ENCODE measurements at regions not wholly inside any gene's neighbourhood (a gene's known extent, or its start where the extent isn't known, plus 50 kb on each side); places are given as distances from the start of the nearest gene placed in this dataset.

DNA sequence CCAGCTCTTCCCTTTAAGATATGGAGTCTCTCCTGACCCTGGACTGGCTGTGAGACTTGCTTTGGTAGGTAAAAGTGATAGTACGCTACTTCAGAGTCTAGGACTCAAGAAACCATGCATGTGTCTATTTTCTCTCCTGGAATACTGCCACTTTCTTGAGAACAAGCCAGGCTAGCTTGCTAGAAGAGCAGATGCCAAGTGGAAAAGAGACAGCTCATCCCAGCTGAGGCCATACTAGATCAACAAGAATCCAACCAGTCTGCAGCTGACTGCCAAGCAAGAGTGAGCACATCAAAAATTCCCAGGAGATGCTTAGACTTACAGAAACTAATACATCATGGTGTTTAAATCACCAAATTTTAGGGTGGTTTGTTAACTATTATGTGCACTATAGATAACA lies 208.3 kb upstream of the RBMS3 start:
- TF ChIP-seq, protein P1, sequence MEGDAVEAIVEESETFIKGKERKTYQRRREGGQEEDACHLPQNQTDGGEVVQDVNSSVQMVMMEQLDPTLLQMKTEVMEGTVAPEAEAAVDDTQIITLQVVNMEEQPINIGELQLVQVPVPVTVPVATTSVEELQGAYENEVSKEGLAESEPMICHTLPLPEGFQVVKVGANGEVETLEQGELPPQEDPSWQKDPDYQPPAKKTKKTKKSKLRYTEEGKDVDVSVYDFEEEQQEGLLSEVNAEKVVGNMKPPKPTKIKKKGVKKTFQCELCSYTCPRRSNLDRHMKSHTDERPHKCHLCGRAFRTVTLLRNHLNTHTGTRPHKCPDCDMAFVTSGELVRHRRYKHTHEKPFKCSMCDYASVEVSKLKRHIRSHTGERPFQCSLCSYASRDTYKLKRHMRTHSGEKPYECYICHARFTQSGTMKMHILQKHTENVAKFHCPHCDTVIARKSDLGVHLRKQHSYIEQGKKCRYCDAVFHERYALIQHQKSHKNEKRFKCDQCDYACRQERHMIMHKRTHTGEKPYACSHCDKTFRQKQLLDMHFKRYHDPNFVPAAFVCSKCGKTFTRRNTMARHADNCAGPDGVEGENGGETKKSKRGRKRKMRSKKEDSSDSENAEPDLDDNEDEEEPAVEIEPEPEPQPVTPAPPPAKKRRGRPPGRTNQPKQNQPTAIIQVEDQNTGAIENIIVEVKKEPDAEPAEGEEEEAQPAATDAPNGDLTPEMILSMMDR (IDR thresholded peaks at IDR 0.05) = no peak
- TF ChIP-seq POLR2A (IDR thresholded peaks at IDR 0.05) = no peak

Measured in heart left ventricle (tissue), 13 donors.